PC-9 (cell line): ENCODE measurements at regions not wholly inside any gene's neighbourhood (a gene's known extent, or its start where the extent isn't known, plus 50 kb on each side); places are given as distances from the start of the nearest gene placed in this dataset.

Source experiments
- BruUV-seq: library from RNA; stranded (reverse); fragments of 400-500 nt; replicated peaks from 2 replicates; lab custom pipeline; 2021; lab: Mats Ljungman, UMichigan
- CTCF ChIA-PET: fragments of 300-600 bp; sonication (Branson Sonifier 250); formaldehyde crosslinking; loops from one replicate; lab custom pipeline; 2022; ENCODE audit warnings: antibody characterized with exemption; lab: Charles Lee
- POLR2A ChIA-PET: fragments of 300-600 bp; sonication (Branson Sonifier 250); formaldehyde crosslinking; loops from one replicate; lab custom pipeline; 2022; ENCODE audit warnings: antibody characterized with exemption; ENCODE audit not compliant: unreplicated experiment; lab: Charles Lee
- DNase-seq, 2 experiments: peaks; one replicate each; pipeline versions ENCODE4 v3.0.0 to v3.0.0-alpha.2; 2015 to 2022; ENCODE audit warnings: mixed read lengths in 1 of 2
- H2AFZ ChIP-seq: fragments of 200-600 bp; sonication (generic); 2 replicates; pipeline ENCODE4 v1.8.1; 2017; ENCODE audit warnings: antibody characterized with exemption
- H3F3A ChIP-seq: fragments of 200-600 bp; sonication (generic); 2 replicates; pipeline ENCODE4 v1.8.1; 2017; ENCODE audit warnings: antibody characterized with exemption, mild to moderate bottlenecking, low read depth; ENCODE audit not compliant: insufficient read depth
- H3K27ac ChIP-seq: fragments of 200-600 bp; sonication (generic); 2 replicates; pipeline ENCODE4 v1.6.1; 2016; ENCODE audit warnings: mixed run types
- H3K27me3 ChIP-seq: fragments of 200-600 bp; sonication (generic); 2 replicates; pipeline ENCODE4 v1.6.1; 2016; ENCODE audit warnings: low read depth, mixed run types; ENCODE audit not compliant: insufficient read depth
- H3K36me3 ChIP-seq: fragments of 200-600 bp; sonication (generic); 2 replicates; pipeline ENCODE4 v1.6.1; 2016; ENCODE audit warnings: low read depth, mixed run types
- H3K4me1 ChIP-seq: fragments of 200-600 bp; sonication (generic); replicated peaks from 2 replicates; pipeline ENCODE4 v1.6.1; 2016; ENCODE audit warnings: mixed run types; ENCODE audit not compliant: insufficient read depth
- H3K4me2 ChIP-seq: fragments of 200-600 bp; sonication (generic); 2 replicates; pipeline ENCODE4 v1.6.1; 2017; ENCODE audit warnings: mixed run types
- H3K4me3 ChIP-seq: fragments of 200-600 bp; sonication (generic); 2 replicates; pipeline ENCODE4 v1.6.1; 2016; ENCODE audit warnings: mixed run types
- H3K79me2 ChIP-seq: fragments of 200-600 bp; sonication (generic); 2 replicates; pipeline ENCODE4 v1.6.1; 2017; ENCODE audit warnings: low read depth, mixed run types
- H3K9me2 ChIP-seq: fragments of 200-600 bp; sonication (generic); 2 replicates; pipeline ENCODE4 v1.8.1; 2017; ENCODE audit warnings: mild to moderate bottlenecking; ENCODE audit not compliant: insufficient read depth
- H3K9me3 ChIP-seq: fragments of 200-600 bp; sonication (generic); 2 replicates; pipeline ENCODE4 v1.8.1; 2016; ENCODE audit warnings: low read depth; ENCODE audit not compliant: insufficient read depth
- H4K20me1 ChIP-seq: fragments of 200-600 bp; sonication (generic); 2 replicates; pipeline ENCODE4 v1.8.1; 2017; ENCODE audit not compliant: insufficient read depth
- EZH2 ChIP-seq: fragments of 200-600 bp; sonication (generic); IDR thresholded peaks from 2 replicates; pipeline ENCODE4 v1.8.0; 2017; ENCODE audit warnings: antibody characterized with exemption, low read depth
- intact Hi-C: fragments of 100-400 bp; cut with micrococcal nuclease; formaldehyde crosslinking; loops from one replicate; pipeline ENCODE4 v1.10.0; 2022; ENCODE audit not compliant: unreplicated experiment
- TF ChIP-seq, protein P1 (sequence below): fragments of 200-600 bp; sonication (generic); conservative IDR thresholded peaks from 2 replicates; pipeline ENCODE4 v1.6.1; 2017; ENCODE audit warnings: mixed run types, antibody characterized with exemption, mild to moderate bottlenecking, moderate library complexity

DNA sequence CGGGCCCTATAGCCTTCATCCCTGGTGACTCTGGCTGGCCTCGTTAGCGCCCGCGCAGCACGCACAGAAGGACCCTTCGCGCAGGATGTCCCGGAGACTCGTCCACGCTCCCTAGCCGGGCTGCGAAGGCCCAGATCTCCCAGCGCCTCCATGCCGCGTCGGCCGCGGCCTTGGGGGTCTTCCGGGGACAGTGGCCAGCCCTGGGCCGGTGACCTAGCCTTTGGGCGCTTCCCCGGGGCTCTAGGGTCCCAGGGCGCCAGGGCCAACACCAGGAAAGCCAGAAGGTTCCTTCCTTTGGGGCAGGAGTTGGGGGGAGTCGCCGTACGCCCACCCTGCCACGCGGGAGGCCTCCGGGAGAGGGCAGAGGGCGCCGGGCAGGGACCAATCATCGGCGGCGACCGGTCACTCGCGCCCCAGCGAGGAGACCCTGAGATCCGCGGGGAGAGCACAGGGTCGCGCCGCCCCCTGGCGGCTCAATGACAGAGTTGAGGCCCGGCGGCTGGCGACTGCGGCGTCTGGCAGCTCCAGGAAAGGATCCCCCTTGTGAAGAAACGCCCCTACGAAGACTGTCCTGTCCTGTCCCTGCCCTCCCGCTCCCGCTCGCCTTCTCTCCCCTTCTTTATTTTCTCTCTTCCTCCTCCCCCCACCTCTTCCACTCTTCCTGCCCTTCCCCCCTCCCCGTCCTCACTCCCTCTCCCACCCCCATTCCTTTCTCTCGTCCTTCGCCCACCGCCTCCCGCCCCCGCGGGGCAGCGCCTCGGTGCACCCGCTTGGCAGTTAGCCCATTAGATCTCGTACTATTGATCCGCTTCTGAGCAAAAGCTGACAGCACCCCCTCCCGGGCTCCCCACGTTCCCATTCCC lies 62.3 kb upstream of the LBX1 start:
- Histone ChIP-seq H3K36me3 (no peaks in the 10 kb centered on the region), H3K4me1 (no peaks in the 10 kb centered on the region), H3K9me3 (no peaks in the 10 kb centered on the region), H3K9me2 (no peaks in the 10 kb centered on the region), H4K20me1 (no peaks in the 10 kb centered on the region), H2AFZ (no peak overlapping the region), H3K79me2 (no peaks in the 10 kb centered on the region), H3K27ac (no peak overlapping the region), H3F3A (no peaks in the 10 kb centered on the region), H3K27me3 (peaks cover 17% of the 10 kb centered on the region), H3K4me3 (no peak overlapping the region), H3K4me2 (no peak overlapping the region)
- DNase-seq = no peak
- BruUV-seq = no TSS peak
- intact Hi-C loops = loop anchor here (5.0 kb wide), 1 partner anchor 74 kb away; no protein-coding TSS in a partner anchor
- ChIA-PET CTCF (interaction anchor here (0.5 to 1.4 kb wide), 3 partner anchors 77 to 493 kb away, joined by 4 to 5 read pairs (median 4); no protein-coding TSS in a partner anchor), POLR2A (no interaction called here)
- TF ChIP-seq, protein P1, sequence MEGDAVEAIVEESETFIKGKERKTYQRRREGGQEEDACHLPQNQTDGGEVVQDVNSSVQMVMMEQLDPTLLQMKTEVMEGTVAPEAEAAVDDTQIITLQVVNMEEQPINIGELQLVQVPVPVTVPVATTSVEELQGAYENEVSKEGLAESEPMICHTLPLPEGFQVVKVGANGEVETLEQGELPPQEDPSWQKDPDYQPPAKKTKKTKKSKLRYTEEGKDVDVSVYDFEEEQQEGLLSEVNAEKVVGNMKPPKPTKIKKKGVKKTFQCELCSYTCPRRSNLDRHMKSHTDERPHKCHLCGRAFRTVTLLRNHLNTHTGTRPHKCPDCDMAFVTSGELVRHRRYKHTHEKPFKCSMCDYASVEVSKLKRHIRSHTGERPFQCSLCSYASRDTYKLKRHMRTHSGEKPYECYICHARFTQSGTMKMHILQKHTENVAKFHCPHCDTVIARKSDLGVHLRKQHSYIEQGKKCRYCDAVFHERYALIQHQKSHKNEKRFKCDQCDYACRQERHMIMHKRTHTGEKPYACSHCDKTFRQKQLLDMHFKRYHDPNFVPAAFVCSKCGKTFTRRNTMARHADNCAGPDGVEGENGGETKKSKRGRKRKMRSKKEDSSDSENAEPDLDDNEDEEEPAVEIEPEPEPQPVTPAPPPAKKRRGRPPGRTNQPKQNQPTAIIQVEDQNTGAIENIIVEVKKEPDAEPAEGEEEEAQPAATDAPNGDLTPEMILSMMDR = peak; percentile 44; the same call in 1 of the 2 replicates
- no peak for TF ChIP-seq EZH2

DNA sequence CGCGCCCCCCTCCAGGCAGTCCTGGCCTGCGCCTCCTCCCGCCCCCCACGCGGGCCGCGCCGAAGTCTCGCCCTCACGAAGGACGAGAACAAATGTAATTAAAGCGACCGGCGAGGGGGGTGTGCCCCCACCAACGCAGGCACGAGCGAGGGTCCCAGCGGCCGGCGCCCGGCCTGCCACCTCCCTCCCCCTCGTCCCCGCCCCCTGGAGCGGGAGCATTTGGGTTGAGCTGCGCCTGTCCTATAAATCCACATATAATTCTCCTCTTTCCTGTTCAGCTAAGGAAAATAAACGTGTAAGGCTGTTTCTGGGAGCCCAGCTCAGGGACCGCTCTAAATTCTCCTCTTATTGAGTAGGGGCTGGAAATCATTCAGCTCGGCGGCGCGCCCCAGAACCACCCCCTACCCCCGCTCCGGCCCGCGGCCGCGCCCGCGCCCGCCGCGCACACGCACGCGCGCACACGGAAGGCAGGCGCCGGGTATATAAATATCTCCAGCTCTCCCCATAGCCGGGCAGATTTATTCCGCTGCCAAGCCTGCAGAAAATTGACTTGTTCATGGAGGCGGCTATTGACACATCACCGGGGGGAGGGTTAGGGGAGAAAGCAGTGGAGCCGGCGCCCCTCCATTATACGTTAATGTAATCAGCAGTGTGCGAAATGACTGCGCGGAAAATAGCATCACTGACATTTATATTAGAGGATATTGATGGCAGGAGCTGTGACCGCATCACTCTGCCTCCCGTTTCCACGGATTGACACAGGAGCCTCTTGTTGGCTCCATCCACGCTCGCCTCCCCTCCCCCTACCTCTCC lies 61.6 kb upstream of the BTRC start:
- Histone ChIP-seq H3K36me3 (no peaks in the 10 kb centered on the region), H2AFZ (no peak overlapping the region), H3K27me3 (peaks cover 17% of the 10 kb centered on the region), H3K27ac (no peak overlapping the region), H3F3A (no peaks in the 10 kb centered on the region), H3K9me3 (no peaks in the 10 kb centered on the region), H3K4me2 (no peak overlapping the region), H3K4me3 (no peak overlapping the region), H4K20me1 (no peaks in the 10 kb centered on the region), H3K79me2 (no peaks in the 10 kb centered on the region), H3K4me1 (no peaks in the 10 kb centered on the region), H3K9me2 (no peaks in the 10 kb centered on the region)
- no peak for DNase-seq
- TF ChIP-seq, protein P1 = no peak
- TF ChIP-seq EZH2 = no peak
- intact Hi-C loops = loop anchor here (5.0 kb wide), 1 partner anchor 75 kb away; no protein-coding TSS in a partner anchor
- CTCF ChIA-PET = interaction anchor here (0.5 to 1.4 kb wide), 4 partner anchors 78 to 492 kb away, joined by 4 to 5 read pairs (median 4); no protein-coding TSS in a partner anchor
- no TSS peak for BruUV-seq
- POLR2A ChIA-PET = no interaction called here

DNA sequence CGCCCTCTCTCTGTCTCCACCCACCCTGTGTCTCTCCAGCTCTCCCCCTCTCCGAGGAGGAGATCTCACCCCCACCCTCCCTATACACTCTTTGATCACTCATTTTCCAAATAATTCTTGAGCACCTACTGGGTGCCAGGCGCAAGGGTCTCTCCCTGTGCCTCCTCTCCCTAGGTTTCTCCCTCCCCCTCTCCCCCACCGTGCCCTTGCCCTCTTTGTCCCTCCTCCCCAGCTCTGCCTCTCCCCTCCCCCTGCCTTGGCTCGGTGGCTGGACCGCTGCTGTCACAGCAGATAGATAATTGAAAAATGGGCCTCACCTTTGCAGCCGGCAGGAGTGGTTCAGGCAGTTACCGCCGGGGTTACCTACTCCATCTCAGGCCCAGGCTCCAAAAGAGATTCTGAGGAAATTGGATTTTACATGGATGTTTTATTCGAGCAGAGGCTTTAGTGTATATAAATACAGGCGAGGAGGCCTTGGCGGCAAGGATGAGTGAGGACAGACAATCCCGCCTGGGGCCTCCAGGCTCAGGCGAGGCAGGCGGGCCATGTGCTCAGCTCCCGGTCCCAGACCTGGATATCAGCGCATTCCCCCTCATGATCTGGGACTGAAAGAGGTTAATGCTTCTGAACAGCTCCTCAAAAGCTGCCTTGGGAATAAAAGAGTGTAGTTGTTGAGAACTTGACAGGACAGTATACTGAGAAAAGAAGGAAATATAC lies 60.8 kb upstream of the BTRC start:
- Histone ChIP-seq H3K9me2 (no peaks in the 10 kb centered on the region), H3K4me1 (no peaks in the 10 kb centered on the region), H3K27me3 (peaks cover 19% of the 10 kb centered on the region), H3K36me3 (no peaks in the 10 kb centered on the region), H2AFZ (no peak overlapping the region), H3K4me2 (no peak overlapping the region), H3K79me2 (no peaks in the 10 kb centered on the region), H3K4me3 (no peak overlapping the region), H3K9me3 (no peaks in the 10 kb centered on the region), H3F3A (no peaks in the 10 kb centered on the region), H3K27ac (no peak overlapping the region), H4K20me1 (no peaks in the 10 kb centered on the region)
- BruUV-seq = no TSS peak
- intact Hi-C loops = loop anchor here (5.0 kb wide), 1 partner anchor 76 kb away; no protein-coding TSS in a partner anchor
- ChIA-PET CTCF (interaction anchor here (1.4 kb wide), 1 partner anchor 79 kb away, joined by 5 read pairs; no protein-coding TSS in a partner anchor), POLR2A (no interaction called here)
- TF ChIP-seq EZH2 = no peak
- TF ChIP-seq, protein P1 = no peak
- no peak for DNase-seq
